ENCODE measurements at regions not wholly inside any gene's neighbourhood (a gene's known extent, or its start where the extent isn't known, plus 50 kb on each side); places are given as distances from the start of the nearest gene placed in this dataset.

DNA sequence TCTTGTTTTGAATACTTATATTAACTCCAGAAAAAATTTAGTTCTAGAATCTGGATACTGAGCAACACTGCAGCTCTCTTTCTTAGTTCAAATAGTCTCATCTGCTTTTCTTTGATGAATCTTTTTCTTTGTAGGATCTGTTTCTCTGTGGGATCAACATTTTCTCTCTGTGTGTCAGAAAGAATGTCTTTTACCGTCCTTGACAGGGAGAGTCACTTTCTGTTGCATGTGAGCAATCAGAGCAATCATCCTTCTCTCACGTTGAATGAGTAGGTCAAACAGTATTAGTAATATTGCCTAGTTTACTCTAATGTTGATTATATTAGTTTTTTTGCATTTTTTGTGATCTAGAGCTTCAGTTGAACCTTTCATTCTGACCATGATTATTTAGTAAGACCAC is 130.9 kb downstream of the TRMT11 start:
- Histone ChIP-seq H3K9me3 (ENCODE audit: low read depth) (no peaks in the 10 kb centered on the region), H3K36me3 (no peaks in the 10 kb centered on the region), H3K4me3 (no peak overlapping the region), H3K27ac (no peak overlapping the region), H3K4me1 (ENCODE audit: low read depth) (peaks cover 38% of the 10 kb centered on the region), H3K27me3 (peaks cover 3% of the 10 kb centered on the region)
- DNase-seq (ENCODE audit: low read depth in 1 of 2, low spot score in 1 of 2): no peak
- TF ChIP-seq, protein P1, sequence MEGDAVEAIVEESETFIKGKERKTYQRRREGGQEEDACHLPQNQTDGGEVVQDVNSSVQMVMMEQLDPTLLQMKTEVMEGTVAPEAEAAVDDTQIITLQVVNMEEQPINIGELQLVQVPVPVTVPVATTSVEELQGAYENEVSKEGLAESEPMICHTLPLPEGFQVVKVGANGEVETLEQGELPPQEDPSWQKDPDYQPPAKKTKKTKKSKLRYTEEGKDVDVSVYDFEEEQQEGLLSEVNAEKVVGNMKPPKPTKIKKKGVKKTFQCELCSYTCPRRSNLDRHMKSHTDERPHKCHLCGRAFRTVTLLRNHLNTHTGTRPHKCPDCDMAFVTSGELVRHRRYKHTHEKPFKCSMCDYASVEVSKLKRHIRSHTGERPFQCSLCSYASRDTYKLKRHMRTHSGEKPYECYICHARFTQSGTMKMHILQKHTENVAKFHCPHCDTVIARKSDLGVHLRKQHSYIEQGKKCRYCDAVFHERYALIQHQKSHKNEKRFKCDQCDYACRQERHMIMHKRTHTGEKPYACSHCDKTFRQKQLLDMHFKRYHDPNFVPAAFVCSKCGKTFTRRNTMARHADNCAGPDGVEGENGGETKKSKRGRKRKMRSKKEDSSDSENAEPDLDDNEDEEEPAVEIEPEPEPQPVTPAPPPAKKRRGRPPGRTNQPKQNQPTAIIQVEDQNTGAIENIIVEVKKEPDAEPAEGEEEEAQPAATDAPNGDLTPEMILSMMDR (IDR thresholded peaks at IDR 0.05; ENCODE audit: low read depth, low read length): no peak

DNA sequence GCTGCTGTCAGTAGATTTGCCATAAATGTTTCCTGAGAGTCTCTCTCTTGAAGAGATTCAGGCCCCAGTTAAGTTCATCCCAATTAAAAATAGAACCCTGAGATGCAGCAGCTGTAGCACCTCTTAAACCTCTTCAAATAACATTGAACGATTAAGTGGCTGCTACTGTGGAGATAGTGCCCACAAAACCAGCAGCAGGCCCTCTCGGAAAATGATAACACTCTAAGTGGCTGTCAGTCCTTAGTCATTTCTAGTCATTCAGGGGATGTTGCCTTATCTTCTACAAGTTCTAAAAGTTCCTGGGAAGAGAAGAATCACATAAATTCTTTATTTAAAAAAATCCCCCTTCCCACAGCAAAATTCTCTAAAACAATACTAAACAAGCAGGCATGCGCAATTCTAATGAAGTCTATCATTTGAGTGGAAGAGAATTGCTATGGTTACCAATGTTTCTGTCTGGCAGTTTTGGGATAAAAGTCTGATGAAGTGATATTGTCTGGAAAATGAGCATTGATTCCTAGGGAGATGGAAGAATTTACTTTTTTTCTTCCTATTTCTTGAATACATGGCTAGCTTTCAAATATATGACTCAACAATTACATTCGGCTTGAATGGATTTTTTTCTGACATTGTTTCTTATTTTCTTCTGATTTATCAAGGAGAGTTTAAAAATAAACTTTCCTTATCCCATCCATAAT is 131.9 kb downstream of the TRMT11 start:
- H3K27me3 ChIP-seq: peaks cover 3% of the 10 kb centered on the region
- no peaks in the 10 kb centered on the region for H3K36me3 ChIP-seq
- H3K4me1 ChIP-seq (ENCODE audit: low read depth): peaks cover 41% of the 10 kb centered on the region
- TF ChIP-seq, protein P1 (IDR thresholded peaks at IDR 0.05; ENCODE audit: low read depth, low read length): no peak
- H3K4me3 ChIP-seq: no peak overlapping the region
- DNase-seq (ENCODE audit: low read depth in 1 of 2, low spot score in 1 of 2): peak; percentile 16 to 85
- no peak overlapping the region for H3K27ac ChIP-seq
- no peaks in the 10 kb centered on the region for H3K9me3 ChIP-seq (ENCODE audit: low read depth)

DNA sequence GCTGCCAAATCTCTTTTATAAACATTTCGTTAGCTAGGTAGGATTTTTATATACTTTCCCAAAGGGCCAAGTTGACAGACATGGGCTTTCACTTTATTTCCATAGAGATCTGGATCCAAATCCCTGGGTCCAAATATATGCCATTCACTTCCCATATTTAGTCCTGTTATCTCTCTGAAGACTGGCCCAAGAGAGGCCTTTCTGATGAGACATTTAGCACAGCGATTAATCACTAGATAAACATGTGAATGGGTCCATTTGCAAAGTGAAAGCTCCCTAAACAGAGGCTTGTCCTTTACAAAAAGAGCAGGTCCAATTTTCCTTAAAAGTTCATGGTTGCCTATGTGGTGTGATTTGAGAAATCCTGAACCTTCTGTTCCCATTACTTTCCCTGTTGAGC is 132.6 kb downstream of the TRMT11 start:
- H3K27me3 ChIP-seq: peaks cover 3% of the 10 kb centered on the region
- no peaks in the 10 kb centered on the region for H3K36me3 ChIP-seq
- no peak overlapping the region for H3K4me3 ChIP-seq
- peaks cover 49% of the 10 kb centered on the region for H3K4me1 ChIP-seq (ENCODE audit: low read depth)
- no peaks in the 10 kb centered on the region for H3K9me3 ChIP-seq (ENCODE audit: low read depth)
- H3K27ac ChIP-seq: no peak overlapping the region
- no peak for DNase-seq (ENCODE audit: low read depth in 1 of 2, low spot score in 1 of 2)
- TF ChIP-seq, protein P1 (IDR thresholded peaks at IDR 0.05; ENCODE audit: low read depth, low read length): no peak

- DNase-seq (ENCODE audit: low read depth in 1 of 2, low spot score in 1 of 2): peak; percentile 59 to 61
- Histone ChIP-seq H3K4me3 (no peak overlapping the region), H3K36me3 (no peaks in the 10 kb centered on the region), H3K4me1 (ENCODE audit: low read depth) (peaks cover 43% of the 10 kb centered on the region), H3K27me3 (no peaks in the 10 kb centered on the region), H3K27ac (peak overlapping the region; percentile 42), H3K9me3 (ENCODE audit: low read depth) (no peaks in the 10 kb centered on the region)
- TF ChIP-seq, protein P1 (IDR thresholded peaks at IDR 0.05; ENCODE audit: low read depth, low read length): no peak
These were observed 136.9 kb downstream of the TRMT11 start for GRCh38 chr6:126123226-126123625.

DNA sequence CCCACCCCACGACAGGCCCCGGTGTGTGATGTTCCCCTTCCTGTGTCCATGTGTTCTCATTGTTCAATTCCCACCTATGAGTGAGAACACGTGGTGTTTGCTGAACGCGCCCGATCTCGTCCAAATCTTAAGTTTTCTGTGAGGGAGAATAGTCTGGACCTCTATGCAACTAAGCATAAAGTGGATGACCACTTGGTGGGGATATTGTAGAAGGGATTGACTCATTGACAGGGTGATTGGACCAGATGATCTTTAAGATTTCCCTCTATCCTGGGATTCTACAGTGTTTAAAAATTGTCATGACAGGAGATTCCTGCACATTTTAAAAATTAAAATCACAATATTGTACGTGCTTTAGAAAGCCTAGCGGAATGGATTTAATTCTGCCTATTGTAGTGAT is 141.3 kb downstream of the TRMT11 start:
- no peak for DNase-seq (ENCODE audit: low read depth in 1 of 2, low spot score in 1 of 2)
- TF ChIP-seq, protein P1 (IDR thresholded peaks at IDR 0.05; ENCODE audit: low read depth, low read length): no peak
- Histone ChIP-seq H3K36me3 (no peaks in the 10 kb centered on the region), H3K4me3 (no peak overlapping the region), H3K27ac (no peak overlapping the region), H3K4me1 (ENCODE audit: low read depth) (peaks cover 25% of the 10 kb centered on the region), H3K27me3 (no peaks in the 10 kb centered on the region), H3K9me3 (ENCODE audit: low read depth) (no peaks in the 10 kb centered on the region)
